NCI-H128 (cell line): ENCODE measurements at regions not wholly inside any gene's neighbourhood (a gene's known extent, or its start where the extent isn't known, plus 50 kb on each side); places are given as distances from the start of the nearest gene placed in this dataset.

Experiments used
- DNase-seq: peaks from one replicate; lab custom pipeline; 2025; ENCODE audit not compliant: unreplicated experiment; lab: John Stamatoyannopoulos, UW

DNA sequence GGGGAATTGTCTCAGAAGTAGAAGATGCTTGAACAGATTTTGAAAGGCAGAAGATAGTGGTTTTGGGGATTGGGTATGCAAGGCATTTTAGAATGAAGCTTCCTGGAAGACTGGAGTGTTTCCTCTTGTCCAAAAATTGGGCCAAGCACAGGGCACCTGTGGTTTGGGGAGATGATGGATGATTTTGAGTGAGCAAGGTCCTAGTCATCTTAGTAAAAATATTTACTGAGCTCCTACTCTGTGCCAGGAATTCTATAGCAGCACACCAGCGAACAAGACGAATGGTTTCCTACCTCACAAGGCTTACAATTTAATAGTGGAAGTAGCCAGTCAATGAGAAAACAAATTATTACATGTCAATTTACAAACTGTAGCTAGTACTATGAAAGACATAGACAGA, 484.4 kb upstream of the KIF2A start:
- no peak for DNase-seq

DNA sequence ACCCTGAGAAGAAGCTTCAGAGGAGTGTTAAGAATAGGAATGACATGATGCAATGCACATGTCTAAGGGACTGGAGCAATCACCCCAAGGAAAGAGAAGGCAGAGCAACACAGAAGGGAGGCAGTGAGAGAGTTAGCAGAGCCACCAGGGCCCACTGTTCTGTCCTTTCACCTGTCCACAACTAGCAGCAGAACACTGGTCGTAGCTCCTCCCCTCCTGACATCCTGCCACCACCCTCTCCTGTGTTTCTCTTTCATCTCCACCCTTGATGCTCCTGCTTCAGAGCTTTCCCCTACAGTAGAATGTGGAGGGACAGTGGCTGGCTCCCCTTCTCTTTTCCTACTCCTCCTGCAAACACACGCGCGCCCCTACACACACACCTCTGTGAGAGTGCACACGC, 483.4 kb upstream of the KIF2A start:
- DNase-seq, result no peak

DNA sequence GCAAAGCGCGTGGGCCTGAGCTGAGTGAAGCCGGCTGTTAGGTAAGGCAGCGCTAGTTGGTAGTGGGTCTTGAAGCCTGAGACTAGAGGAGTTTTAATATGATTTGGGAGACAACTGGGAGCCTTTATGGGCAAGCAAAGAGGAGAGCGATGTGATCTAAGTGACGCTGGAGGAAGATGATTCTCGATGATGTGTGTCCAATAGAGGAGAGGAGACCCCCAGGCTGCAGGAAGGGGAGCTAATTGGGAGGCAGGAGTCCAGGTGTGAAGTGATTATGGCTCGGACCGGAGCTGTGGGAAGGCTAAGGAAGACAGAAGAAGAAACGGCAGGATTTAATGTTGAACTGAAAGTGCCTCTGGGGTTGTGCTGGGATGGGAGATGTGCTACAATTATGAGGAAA, 482.9 kb upstream of the KIF2A start:
- no peak for DNase-seq

DNA sequence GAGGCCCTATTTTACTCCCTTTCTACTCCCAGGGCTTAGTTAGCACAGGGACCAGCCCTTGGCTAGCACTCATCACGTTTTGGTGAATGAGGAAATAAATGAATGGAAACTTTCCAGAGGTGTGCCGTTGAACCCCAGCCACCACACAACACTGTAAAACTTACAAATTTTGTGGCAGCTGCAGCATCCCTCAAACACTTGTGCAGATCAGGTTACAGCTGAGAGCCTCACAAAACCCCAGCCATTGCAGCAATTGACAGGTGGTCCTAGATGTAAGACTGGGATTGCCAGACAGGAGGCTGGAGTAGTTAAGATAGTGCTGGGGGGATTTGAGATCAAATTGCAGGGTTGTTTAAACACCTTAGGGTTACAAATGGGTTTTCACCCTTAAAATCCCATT, 482.2 kb upstream of the KIF2A start:
- no peak for DNase-seq

DNA sequence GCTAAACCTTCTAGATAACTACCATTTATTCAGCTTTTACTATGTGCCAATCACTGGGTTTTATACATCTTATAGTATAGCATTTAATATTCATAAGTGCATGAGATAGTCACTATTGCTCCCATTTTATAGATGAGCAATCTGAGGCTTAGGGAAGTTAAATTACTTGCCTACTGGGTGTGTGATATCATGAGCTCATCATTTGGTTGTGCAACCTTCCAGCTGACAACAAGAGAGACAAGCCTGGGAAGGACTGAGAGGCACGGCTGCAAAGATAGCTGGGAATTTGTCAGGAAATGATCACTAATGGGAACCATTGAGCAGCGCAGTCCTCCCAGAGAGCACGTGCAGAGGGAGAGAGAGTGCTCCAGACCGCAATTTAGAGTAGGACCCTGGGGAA, 481.6 kb upstream of the KIF2A start:
- no peak for DNase-seq

DNA sequence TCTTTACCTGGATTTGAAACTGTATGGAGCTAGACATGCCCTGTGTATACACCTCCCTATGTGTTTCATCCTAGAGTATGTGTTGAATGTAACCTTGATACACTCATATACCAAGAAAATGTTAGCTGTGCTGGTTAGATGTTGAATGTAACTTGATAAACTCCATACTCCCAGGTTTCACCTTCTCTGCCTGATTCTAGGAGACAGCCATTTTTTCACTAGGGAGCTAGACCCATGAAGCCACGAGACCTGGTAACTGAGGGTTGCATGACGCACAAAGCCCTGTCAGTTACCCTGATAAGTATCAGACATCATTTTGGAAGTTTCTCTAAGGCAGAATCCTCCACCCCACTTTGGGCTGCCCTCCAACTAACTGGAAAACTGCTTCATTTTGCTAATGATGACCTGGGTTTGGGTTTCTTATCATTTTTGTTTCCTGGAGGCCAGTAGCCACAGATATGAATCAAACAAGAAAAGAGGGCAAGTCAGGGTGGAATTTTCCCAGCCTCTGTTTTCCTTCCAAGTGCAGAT, 478.5 kb upstream of the KIF2A start:
- no peak for DNase-seq

DNA sequence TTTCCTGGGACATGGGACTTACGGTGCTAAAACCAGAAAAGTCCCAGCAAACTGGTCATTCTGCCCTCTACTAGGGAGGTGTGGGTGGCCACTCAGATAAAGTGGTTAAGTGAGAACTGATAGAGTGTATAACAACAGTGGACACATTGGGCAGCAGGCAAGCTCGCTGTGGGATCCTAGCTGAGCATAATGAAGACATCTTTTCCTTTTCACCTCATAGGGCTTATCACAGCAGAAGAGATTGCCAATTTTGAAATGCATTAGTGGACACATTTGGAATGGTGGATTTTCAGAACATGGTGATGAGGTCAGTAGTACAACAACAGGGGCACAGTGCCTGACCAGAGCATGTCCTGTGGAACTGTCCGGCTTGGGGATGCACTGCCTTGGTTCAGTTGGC, 477.1 kb upstream of the KIF2A start:
- no peak for DNase-seq

DNA sequence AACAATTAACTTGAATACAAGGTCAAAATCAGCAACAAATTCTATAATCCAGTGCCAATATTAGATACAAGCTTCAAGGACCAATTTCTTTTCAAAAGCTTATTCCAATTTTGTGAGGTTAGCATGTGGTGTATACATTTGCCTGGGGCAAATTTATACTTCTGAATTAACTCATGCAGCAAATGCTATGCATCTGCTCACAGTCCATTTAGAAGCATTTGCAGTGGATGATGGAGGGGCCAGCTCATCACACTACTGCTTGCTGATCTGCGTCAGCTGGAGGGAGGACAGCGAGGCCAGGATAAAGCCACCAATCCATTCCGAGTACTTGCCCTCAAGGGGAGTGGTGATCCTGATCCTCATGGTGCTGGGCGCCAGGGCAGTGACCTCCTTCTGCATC, 474.3 kb upstream of the KIF2A start:
- no peak for DNase-seq

DNA sequence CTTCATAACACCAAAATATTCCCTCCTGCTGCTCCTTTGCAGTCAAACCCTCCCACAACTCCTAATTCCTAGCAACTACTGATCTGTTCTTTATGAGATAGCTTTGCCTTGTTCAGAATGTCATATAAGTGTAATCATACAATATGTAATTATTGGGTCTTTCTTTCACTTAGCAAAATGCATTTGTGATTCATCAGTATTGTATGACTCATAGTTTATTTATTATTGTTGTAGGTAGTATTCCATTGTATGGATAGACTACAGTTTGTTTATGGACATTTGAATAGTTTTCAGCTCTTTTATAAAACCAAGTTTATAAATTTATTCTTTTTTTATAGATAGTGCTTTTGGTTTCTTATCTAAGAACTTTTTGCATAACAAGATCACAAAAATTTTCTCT, 468.2 kb upstream of the KIF2A start:
- DNase-seq, result no peak

DNA sequence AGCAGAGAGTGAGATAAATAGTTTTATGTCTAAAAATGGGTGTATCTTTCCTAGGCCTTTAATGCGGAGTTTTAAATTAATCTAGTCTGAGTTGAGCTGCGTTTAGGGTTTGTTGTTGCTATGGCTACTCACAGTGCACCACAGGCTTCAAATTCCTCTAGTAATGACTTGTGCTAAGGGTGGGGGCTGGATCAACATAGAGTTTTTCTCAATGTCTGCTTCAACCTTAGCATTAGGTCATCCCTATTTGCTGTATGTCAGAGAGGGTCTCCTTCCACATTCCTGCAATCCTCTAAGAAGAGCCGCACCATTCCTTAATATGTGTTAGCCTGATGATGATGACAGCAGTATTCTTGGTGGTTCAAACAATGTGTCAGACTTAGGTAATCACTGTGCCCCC, 465.6 kb upstream of the KIF2A start:
- DNase-seq, result no peak

DNA sequence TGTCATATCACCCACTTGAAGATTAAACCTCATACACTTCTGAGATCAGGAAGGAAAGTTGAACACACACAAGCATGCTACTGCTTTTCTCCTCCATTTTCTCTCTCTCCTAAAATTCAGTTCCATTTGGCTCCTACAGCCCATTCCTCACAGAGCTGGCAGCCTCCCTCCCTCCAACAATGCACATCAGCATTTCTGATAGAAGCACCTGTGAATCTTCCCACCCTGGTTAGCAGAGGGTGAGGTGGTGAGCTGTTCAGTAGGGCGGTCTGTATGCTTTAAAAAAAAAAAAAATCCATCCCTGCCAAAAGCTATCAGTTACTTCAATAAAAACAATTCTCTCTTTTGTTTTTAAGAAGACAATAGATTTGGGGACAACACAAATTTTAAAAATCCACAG, 463.2 kb upstream of the KIF2A start:
- DNase-seq, result no peak

DNA sequence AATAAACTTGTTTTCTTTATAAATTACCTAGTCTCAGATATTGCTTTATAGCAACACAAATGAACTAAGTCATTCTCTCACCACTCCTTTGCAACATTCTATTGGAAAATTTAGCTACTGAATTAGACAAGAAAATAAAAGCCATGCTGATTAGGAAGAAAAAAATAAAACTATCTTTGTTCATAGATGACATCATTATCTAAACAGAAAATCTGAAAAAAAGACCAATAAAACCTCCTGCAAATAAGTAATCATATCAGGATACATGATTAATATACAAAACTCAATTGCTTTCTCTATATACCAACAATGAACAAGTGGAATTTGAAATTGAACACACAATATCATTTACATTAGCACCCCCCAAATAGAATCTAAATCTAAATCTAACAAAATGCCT, 455.3 kb upstream of the KIF2A start:
- no peak for DNase-seq

DNA sequence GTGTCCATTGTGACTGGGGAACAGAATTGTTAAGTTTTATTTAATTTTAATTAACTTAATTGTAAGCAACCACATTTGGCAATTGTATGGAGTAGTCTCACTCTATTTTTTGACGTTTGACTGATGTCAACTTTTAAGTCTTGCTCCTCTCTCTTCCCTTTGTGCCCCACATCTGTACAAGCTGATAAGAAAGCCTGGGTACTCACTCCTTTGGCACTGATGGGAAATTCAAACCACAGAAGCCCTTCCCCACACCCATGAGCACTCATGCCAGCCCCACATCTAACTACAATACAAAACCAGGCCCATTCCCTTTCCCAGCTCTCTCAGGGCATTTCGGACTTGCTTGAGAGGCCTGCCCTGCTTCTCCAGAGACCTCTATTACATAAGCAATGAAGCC, 451.5 kb upstream of the KIF2A start:
- no peak for DNase-seq

DNA sequence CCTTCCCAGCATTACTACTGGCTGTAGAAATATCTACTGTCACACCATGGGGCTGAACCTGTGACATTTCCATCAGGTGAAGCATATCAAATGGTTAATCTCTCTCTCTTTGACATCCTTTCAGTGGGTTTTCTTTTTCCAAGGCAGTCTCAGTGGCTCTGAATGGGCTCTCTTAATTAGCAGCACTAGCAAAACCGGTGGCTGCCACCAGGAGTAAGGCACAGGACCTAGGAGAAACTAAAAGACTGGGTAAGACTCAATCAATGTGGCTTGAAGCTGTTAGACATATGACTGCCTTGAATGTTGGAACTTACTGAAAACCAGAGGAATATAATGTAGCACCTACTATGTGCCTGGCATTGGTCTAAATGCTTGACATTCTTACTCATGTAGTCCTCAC, 445.0 kb upstream of the KIF2A start:
- DNase-seq, result no peak

DNA sequence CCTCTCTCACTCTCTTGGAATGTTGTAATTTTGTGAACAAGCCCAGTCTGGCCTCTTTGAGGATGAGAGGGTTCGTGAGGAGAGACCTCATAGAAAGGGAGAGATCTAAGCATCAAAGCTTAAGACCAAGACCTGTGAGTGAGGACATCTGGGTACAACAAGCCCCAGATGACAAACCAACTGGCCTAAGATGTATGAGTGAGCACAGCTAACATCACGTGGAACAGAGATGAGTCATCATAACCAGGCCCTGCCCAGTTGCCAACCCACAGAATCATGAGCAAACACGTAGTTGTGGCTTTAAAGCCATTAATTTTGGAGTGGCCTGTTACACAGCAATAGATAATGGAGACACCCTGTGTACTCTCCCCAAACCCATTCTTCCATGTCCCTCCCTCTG, 439.1 kb upstream of the KIF2A start:
- no peak for DNase-seq

DNA sequence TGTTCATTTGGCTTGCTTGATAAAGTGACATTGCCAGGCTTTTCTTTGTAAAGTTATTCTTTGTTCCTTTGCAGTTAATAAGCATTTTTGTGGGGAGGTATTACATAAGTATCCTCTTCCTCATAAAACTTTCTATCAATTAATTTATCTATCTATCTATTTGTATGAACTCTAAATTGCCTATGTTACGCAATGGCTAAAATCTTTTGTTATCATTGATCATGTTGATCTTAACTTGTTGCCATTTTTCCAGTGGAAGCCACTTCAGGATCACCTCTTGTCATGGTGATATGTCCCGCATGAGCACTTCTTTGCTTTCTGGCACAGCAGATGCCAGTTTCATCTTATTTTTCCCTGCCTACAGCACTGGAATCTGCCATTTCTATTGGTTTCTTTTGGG, 436.7 kb upstream of the KIF2A start:
- DNase-seq, result no peak

DNA sequence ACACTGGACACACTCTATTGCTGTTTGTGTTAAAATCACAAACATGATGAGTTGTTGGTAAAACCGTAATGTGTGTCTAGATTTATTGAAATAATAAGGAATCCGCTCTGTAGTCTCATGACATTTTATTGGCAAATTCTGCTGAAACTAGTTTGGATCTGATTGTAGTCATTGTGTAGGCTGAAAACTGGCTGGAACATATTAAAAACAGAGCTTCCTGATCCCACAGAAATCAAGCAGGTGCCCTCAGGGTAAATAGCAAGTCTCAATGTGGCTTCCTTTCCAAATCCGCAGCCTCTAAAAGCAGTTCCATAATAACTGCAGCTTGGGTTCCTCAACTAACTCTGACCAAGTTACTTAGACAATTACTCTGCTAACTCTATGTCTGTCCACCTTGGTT, 427.5 kb upstream of the KIF2A start:
- DNase-seq, result no peak

DNA sequence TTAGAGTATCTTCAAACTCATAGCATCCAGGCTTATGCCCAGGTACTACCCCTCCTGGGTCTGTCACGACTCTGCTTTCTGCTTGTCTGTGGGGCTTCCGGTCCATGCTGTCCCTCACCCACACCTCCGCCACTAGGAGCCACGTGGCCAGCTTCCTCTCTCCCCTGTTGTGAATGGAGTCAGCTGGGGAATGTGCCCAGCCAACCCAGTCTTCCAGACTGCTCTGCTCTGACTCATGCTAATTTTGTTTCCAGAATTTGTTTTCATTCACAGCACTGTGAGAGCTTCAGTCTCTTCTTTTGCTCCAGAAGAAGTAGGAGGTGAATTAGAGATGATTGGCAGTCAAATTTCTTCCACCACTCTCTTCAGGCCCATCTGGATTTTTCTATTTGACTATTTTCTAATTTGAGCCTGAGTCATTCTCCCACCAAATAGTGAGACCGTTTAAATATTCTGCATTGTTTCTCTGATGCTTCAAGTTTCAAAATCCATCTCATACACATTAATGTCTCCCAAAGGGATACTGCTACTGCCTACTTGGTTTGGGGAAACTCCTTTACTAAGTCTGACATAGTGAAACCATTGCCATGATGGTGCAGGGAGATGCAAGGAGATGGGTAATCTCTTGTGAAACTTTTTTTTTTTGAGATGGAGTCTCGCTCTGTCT, 424.1 kb upstream of the KIF2A start:
- DNase-seq, result no peak

DNA sequence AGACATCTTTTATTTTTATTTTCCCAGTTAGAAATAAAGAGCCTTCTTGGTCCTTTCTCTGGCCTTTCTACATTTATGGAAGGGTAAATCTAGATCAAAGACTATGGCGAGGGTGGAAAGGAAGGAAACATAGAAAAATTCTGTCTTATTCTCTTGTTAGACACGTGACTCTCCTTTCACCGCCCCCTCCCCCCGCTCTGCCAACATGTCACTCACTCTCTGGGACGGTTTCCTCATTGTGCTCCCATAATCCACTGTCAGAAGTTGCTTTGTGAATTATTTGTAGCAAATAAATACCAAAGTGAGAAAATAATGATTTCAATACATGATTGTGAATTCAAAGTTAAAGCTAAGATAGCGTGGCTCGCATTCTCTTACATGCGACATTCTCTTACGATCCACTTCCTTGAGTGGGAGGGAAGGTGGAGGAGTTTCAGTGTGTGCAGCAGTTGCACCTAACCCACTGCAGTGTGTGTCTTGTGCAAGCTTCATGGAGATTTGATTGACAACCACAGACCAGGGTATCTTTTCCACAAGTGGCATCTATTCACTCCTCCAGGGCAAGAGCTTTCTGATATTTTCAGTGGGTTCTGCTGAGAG, 423.0 kb upstream of the KIF2A start:
- no peak for DNase-seq

DNA sequence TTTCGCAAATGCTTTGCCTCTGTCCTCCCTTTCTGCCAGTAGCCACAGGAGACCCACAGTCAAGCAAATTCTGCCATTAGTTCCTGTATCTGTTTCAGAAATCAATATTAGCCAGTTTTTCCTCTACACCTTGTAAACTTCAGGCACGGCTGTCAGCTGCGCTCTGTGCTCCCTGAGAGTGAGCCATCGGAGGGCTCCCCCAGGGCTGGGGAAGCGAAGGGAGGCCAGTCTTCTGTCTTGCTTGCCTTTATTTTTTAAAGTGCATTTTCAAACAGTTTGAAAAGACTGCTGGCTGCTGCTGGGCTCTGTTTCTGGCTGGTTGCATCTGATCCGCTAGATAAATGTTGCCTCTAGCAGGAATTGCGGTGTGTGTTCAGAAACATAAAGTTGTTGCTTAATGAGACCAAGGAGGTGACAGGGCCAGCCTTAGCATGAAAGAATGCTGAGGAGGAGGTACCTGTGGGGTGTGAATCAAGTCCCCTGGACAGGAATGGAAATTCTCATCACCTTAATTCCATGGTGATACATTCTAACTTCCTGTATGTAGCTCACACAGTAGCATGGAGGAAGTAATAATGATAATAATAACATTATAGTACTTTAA, 421.7 kb upstream of the KIF2A start:
- DNase-seq, result no peak

DNA sequence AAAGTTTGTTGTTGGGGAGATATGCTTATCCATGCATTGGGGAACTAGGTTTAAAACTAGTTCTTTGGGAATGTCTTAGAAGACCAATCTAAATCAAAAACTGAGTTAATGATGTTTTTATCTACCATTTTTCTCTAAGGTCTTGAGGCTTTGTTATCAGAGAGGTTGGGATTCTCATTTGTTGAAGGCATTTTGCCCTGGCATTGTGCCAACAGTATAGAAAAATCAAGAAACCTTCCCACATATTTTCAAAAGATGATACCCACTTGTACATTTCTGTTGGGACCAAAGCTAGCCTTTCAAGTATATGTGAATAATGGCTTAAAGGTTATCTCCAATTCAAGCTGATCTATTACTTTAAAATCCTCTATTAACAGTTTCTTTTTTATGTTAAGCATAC, 419.8 kb upstream of the KIF2A start:
- no peak for DNase-seq

DNA sequence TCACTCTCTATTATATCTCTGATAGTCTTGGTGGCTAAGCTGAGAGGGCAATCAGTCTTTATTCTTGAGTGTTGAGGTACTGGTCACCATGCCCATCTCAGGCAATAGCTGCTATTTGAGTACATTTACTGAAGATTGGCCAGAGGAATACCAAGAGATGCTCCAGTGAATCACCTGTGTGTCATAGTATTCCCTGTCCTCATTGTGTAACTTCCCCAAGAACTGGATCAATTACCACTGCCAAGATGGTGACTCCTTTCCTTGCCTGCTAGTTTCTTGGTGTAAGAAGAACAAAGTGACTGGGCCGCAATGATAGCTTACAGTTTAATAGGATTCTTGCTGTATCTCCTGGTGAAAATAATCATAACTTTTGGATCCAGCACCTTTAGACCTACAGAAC, 418.7 kb upstream of the KIF2A start:
- DNase-seq, result no peak

DNA sequence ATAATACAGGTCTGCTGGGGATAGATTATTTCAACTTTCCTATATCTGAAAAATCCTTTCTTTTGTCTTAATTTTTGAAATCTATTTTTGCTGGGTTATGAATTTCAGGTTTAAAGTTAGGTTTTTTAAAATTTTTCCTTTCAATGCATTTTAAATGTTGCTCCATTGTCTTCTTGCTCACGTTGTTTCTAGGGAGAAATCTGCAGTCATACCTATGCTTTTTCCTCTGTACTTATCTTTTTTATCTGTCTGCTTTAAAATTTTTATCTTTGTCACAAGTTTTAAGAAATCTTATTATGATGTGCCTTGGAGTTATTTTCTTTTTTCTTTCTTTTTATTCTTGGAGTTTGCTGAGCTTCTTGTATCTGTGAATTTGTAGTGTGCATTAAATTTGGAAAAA, 412.0 kb upstream of the KIF2A start:
- DNase-seq, result no peak
